PC-9 (cell line): ENCODE measurements at regions not wholly inside any gene's neighbourhood (a gene's known extent, or its start where the extent isn't known, plus 50 kb on each side); places are given as distances from the start of the nearest gene placed in this dataset.

ENCODE experiments used
- BruUV-seq: library from RNA; stranded (reverse); fragments of 400-500 nt; replicated peaks from 2 replicates; lab custom pipeline; 2021; lab: Mats Ljungman, UMichigan
- CTCF ChIA-PET: fragments of 300-600 bp; sonication (Branson Sonifier 250); formaldehyde crosslinking; loops from one replicate; lab custom pipeline; 2022; ENCODE audit warnings: antibody characterized with exemption; lab: Charles Lee
- POLR2A ChIA-PET: fragments of 300-600 bp; sonication (Branson Sonifier 250); formaldehyde crosslinking; loops from one replicate; lab custom pipeline; 2022; ENCODE audit warnings: antibody characterized with exemption; ENCODE audit not compliant: unreplicated experiment; lab: Charles Lee
- DNase-seq, 2 experiments: peaks; one replicate each; pipeline versions ENCODE4 v3.0.0 to v3.0.0-alpha.2; 2015 to 2022; ENCODE audit warnings: mixed read lengths in 1 of 2
- H2AFZ ChIP-seq: fragments of 200-600 bp; sonication (generic); 2 replicates; pipeline ENCODE4 v1.8.1; 2017; ENCODE audit warnings: antibody characterized with exemption
- H3F3A ChIP-seq: fragments of 200-600 bp; sonication (generic); 2 replicates; pipeline ENCODE4 v1.8.1; 2017; ENCODE audit warnings: antibody characterized with exemption, mild to moderate bottlenecking, low read depth; ENCODE audit not compliant: insufficient read depth
- H3K27ac ChIP-seq: fragments of 200-600 bp; sonication (generic); 2 replicates; pipeline ENCODE4 v1.6.1; 2016; ENCODE audit warnings: mixed run types
- H3K27me3 ChIP-seq: fragments of 200-600 bp; sonication (generic); 2 replicates; pipeline ENCODE4 v1.6.1; 2016; ENCODE audit warnings: low read depth, mixed run types; ENCODE audit not compliant: insufficient read depth
- H3K36me3 ChIP-seq: fragments of 200-600 bp; sonication (generic); 2 replicates; pipeline ENCODE4 v1.6.1; 2016; ENCODE audit warnings: low read depth, mixed run types
- H3K4me1 ChIP-seq: fragments of 200-600 bp; sonication (generic); replicated peaks from 2 replicates; pipeline ENCODE4 v1.6.1; 2016; ENCODE audit warnings: mixed run types; ENCODE audit not compliant: insufficient read depth
- H3K4me2 ChIP-seq: fragments of 200-600 bp; sonication (generic); 2 replicates; pipeline ENCODE4 v1.6.1; 2017; ENCODE audit warnings: mixed run types
- H3K4me3 ChIP-seq: fragments of 200-600 bp; sonication (generic); 2 replicates; pipeline ENCODE4 v1.6.1; 2016; ENCODE audit warnings: mixed run types
- H3K79me2 ChIP-seq: fragments of 200-600 bp; sonication (generic); 2 replicates; pipeline ENCODE4 v1.6.1; 2017; ENCODE audit warnings: low read depth, mixed run types
- H3K9me2 ChIP-seq: fragments of 200-600 bp; sonication (generic); 2 replicates; pipeline ENCODE4 v1.8.1; 2017; ENCODE audit warnings: mild to moderate bottlenecking; ENCODE audit not compliant: insufficient read depth
- H3K9me3 ChIP-seq: fragments of 200-600 bp; sonication (generic); 2 replicates; pipeline ENCODE4 v1.8.1; 2016; ENCODE audit warnings: low read depth; ENCODE audit not compliant: insufficient read depth
- H4K20me1 ChIP-seq: fragments of 200-600 bp; sonication (generic); 2 replicates; pipeline ENCODE4 v1.8.1; 2017; ENCODE audit not compliant: insufficient read depth
- CTCF ChIP-seq: fragments of 200-600 bp; sonication (generic); conservative IDR thresholded peaks from 2 replicates; pipeline ENCODE4 v1.6.1; 2017; ENCODE audit warnings: mixed run types, antibody characterized with exemption, mild to moderate bottlenecking, moderate library complexity
- EZH2 ChIP-seq: fragments of 200-600 bp; sonication (generic); IDR thresholded peaks from 2 replicates; pipeline ENCODE4 v1.8.0; 2017; ENCODE audit warnings: antibody characterized with exemption, low read depth
- intact Hi-C: fragments of 100-400 bp; cut with micrococcal nuclease; formaldehyde crosslinking; loops from one replicate; pipeline ENCODE4 v1.10.0; 2022; ENCODE audit not compliant: unreplicated experiment

- H3K36me3 ChIP-seq: no peaks in the 10 kb centered on the region
- H3K9me3 ChIP-seq: no peaks in the 10 kb centered on the region
- intact Hi-C loops: no loop called here
- no TSS peak for BruUV-seq
- TF ChIP-seq EZH2: no peak
- H3K4me3 ChIP-seq: no peak overlapping the region
- H3K27me3 ChIP-seq: no peaks in the 10 kb centered on the region
- no peak for DNase-seq
- no peak overlapping the region for H2AFZ ChIP-seq
- no peaks in the 10 kb centered on the region for H3K79me2 ChIP-seq
- H3K9me2 ChIP-seq: no peaks in the 10 kb centered on the region; the same call in 1 of the 2 replicates
- H3F3A ChIP-seq: no peaks in the 10 kb centered on the region
- CTCF ChIA-PET: no interaction called here
- no peak overlapping the region for H3K4me2 ChIP-seq
- no peaks in the 10 kb centered on the region for H4K20me1 ChIP-seq
- H3K4me1 ChIP-seq: no peaks in the 10 kb centered on the region
- POLR2A ChIA-PET: no interaction called here
- H3K27ac ChIP-seq: no peak overlapping the region
Observed at GRCh38 chr1:191662051-191662450, 496.2 kb upstream of the RGS18 start.

- Histone ChIP-seq H2AFZ (no peak overlapping the region), H3K9me2 (no peaks in the 10 kb centered on the region; the same call in 1 of the 2 replicates), H3K4me2 (no peak overlapping the region), H3K27ac (no peak overlapping the region), H3K9me3 (no peaks in the 10 kb centered on the region), H3K79me2 (no peaks in the 10 kb centered on the region), H3K27me3 (no peaks in the 10 kb centered on the region), H3K4me1 (no peaks in the 10 kb centered on the region), H3K36me3 (no peaks in the 10 kb centered on the region), H3F3A (no peaks in the 10 kb centered on the region), H3K4me3 (no peak overlapping the region), H4K20me1 (no peaks in the 10 kb centered on the region)
- TF ChIP-seq EZH2: no peak
- TF ChIP-seq CTCF: no peak
- BruUV-seq: no TSS peak
- intact Hi-C loops: no loop called here
- POLR2A ChIA-PET: no interaction called here
- no peak for DNase-seq
- CTCF ChIA-PET: no interaction called here
Observed at GRCh38 chr1:191662746-191663145, 495.5 kb upstream of the RGS18 start.

- Histone ChIP-seq H3K79me2 (no peaks in the 10 kb centered on the region), H3K9me2 (no peaks in the 10 kb centered on the region), H4K20me1 (no peaks in the 10 kb centered on the region), H3K27me3 (no peaks in the 10 kb centered on the region), H3K4me3 (no peak overlapping the region), H3F3A (no peaks in the 10 kb centered on the region), H3K4me2 (no peak overlapping the region), H3K36me3 (no peaks in the 10 kb centered on the region), H3K9me3 (no peaks in the 10 kb centered on the region), H2AFZ (peak overlapping the region; percentile 67; the same call in 1 of the 2 replicates), H3K27ac (no peak overlapping the region), H3K4me1 (peaks cover 9% of the 10 kb centered on the region; the same call in 1 of the 2 replicates)
- TF ChIP-seq EZH2 (no peak), CTCF (no peak)
- intact Hi-C loops: no loop called here
- no TSS peak for BruUV-seq
- ChIA-PET CTCF (no interaction called here), POLR2A (no interaction called here)
- no peak for DNase-seq
Observed at GRCh38 chr1:191668525-191668924, 489.7 kb upstream of the RGS18 start.

GRCh38 chr1:191669629-191670028 lies 488.6 kb upstream of the RGS18 start:
- Histone ChIP-seq H3K27me3 (no peaks in the 10 kb centered on the region), H3K4me2 (no peak overlapping the region), H3F3A (no peaks in the 10 kb centered on the region), H3K36me3 (no peaks in the 10 kb centered on the region), H3K9me2 (no peaks in the 10 kb centered on the region), H3K27ac (no peak overlapping the region), H4K20me1 (no peaks in the 10 kb centered on the region), H3K79me2 (no peaks in the 10 kb centered on the region), H3K9me3 (no peaks in the 10 kb centered on the region), H3K4me1 (peaks cover 9% of the 10 kb centered on the region; the same call in 1 of the 2 replicates), H3K4me3 (no peak overlapping the region), H2AFZ (no peak overlapping the region)
- CTCF ChIA-PET: no interaction called here
- no peak for TF ChIP-seq CTCF
- no peak for TF ChIP-seq EZH2
- POLR2A ChIA-PET: no interaction called here
- no TSS peak for BruUV-seq
- intact Hi-C loops: no loop called here
- no peak for DNase-seq
